Activated CD4-positive, alpha-beta T cell treated with anti-CD3 and anti-CD28 coated beads for 36 hours (primary cell): ENCODE measurements at regions not wholly inside any gene's neighbourhood (a gene's known extent, or its start where the extent isn't known, plus 50 kb on each side); places are given as distances from the start of the nearest gene placed in this dataset.

Source experiments
- ATAC-seq: fragments of 200-7000 bp; cut with Tn5 transposase; one replicate; pipeline ENCODE4 v1.10.0; 2021; ENCODE audit warnings: mild to moderate bottlenecking, moderate library complexity
- CTCF ChIA-PET: fragments of 350-600 bp; sonication (Branson Sonifier 250); formaldehyde crosslinking; loops from one replicate; lab custom pipeline; 2021; ENCODE audit warnings: antibody characterized with exemption; lab: Charles Lee
- POLR2A ChIA-PET: fragments of 350-600 bp; sonication (Branson Sonifier 250); formaldehyde crosslinking; loops from one replicate; lab custom pipeline; 2021; ENCODE audit warnings: antibody characterized with exemption, inconsistent platforms; lab: Charles Lee
- DNase-seq: peaks from one replicate; pipeline ENCODE4 v3.0.0-alpha.2; 2020
- H3K27ac Mint-ChIP-seq: one replicate; pipeline ENCODE4 v1.8.0; 2021; ENCODE audit warnings: mixed read lengths
- H3K27me3 Mint-ChIP-seq: one replicate; pipeline ENCODE4 v1.8.0; 2021; ENCODE audit warnings: mixed read lengths
- H3K36me3 Mint-ChIP-seq: one replicate; pipeline ENCODE4 v1.8.0; 2021; ENCODE audit warnings: low read depth, mixed read lengths
- H3K4me1 Mint-ChIP-seq: one replicate; pipeline ENCODE4 v1.8.0; 2021; ENCODE audit warnings: mixed read lengths
- H3K4me3 Mint-ChIP-seq: one replicate; pipeline ENCODE4 v1.8.0; 2021; ENCODE audit warnings: mild to moderate bottlenecking, moderate library complexity, mixed read lengths
- H3K9me3 Mint-ChIP-seq: one replicate; pipeline ENCODE4 v1.8.0; 2021; ENCODE audit warnings: low read depth, mixed read lengths
- intact Hi-C, 2 experiments: fragments of 100-400 bp; cut with DNase I in 1 of 2; cut with micrococcal nuclease in 1 of 2; formaldehyde crosslinking; loops; one replicate each; pipeline versions ENCODE4 v1.14.2 to v1.15.1; 2022 to 2024; cut with DNase I, micrococcal nuclease

DNA sequence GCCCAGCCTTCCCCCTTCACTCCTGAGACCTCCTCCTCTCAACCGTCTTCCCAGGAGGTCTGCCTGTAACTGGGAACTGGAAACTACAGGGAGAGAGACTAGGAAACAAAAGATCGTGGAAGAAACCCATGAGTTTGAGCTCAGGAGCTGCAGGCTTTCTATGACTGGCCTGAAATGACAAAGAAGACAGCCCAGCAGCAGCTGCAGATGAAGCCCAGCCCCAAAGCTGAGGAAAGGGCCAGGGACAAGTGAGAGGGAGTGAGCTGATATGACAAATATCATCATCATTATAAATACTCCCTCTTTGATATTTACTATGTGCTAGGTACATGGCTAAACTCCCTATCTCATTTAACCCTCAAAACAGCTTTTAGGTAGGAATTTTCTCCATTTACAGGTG is 142.6 kb upstream of the CTTNBP2NL start:
- POLR2A ChIA-PET, result no interaction called here
- Mint-ChIP-seq H3K27ac (no peak overlapping the region), H3K4me3 (no peak overlapping the region), H3K27me3 (peaks cover 10% of the 10 kb centered on the region), H3K9me3 (no peaks in the 10 kb centered on the region), H3K4me1 (no peaks in the 10 kb centered on the region), H3K36me3 (no peaks in the 10 kb centered on the region)
- CTCF ChIA-PET, result interaction anchor here (0.9 kb wide), 1 partner anchor 19 kb away, joined by 3 read pairs; no protein-coding TSS in a partner anchor
- no peak for ATAC-seq
- intact Hi-C loops, result no loop called here
- DNase-seq, result no peak

GRCh38 chr1:112255080-112255479 is 140.9 kb upstream of the CTTNBP2NL start:
- intact Hi-C loops, result no loop called here
- POLR2A ChIA-PET, result no interaction called here
- CTCF ChIA-PET, result no interaction called here
- ATAC-seq (no peak), DNase-seq (no peak)
- Mint-ChIP-seq H3K27me3 (peaks cover 10% of the 10 kb centered on the region), H3K27ac (no peak overlapping the region), H3K4me1 (no peaks in the 10 kb centered on the region), H3K4me3 (no peak overlapping the region), H3K9me3 (no peaks in the 10 kb centered on the region), H3K36me3 (no peaks in the 10 kb centered on the region)

DNA sequence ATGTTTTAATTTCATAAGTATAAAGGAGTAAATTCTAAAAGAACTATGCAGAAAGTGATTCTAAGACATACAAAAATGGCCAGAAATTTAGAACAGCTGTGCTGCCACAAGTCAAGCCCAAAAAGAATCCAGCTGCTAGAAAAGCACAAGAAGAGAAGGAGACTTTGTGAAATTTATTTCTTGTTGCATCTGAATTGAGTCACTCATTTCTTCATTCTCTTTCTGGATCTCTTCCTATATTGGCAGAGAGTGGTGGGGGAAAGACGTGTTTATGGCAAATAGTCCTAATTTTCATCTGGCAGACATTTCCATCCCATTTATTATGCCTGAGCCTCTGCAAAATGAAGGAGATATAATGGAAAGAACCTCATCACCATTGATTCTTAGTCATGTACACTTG is 139.6 kb upstream of the CTTNBP2NL start:
- DNase-seq, result no peak

DNA sequence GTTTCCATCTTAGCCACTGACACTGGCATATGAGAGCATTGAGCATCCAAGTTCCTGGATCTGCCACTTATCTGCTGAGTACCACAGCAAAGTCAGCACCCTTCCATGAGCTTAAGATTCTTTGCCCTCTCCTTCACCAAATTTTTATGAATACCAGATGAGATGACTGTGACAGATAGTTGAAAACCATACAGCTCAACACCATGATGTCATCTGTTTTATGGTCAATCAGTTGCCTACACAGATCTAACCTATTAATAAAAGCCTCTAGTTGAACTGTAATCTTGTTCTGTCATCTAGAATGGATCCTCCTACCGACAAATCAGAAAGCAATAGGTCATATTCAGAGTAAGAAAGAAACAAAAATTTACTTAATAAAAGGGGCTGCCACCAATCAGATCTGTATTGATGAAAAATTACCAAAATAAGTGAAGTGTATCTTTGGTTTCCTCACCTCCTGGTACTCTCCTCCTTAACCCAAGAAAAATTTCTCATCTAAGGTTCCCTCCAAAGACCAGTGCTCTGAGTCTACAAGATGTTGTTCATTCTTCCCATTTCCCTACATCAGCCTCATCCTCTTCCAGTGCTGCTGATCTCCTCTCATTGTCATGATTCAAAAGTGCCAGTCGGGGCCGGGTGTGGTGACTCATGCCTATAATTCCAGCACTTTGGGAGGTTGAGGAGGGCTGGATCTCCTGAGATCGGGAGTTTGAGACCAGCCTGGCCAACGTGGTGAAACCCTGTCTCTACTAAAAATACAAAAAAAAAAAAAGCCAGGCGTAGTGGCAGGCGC is 138.8 kb upstream of the CTTNBP2NL start:
- intact Hi-C loops, result no loop called here
- Mint-ChIP-seq H3K27me3 (peaks cover 10% of the 10 kb centered on the region), H3K9me3 (no peaks in the 10 kb centered on the region), H3K36me3 (no peaks in the 10 kb centered on the region), H3K4me1 (no peaks in the 10 kb centered on the region), H3K27ac (no peak overlapping the region), H3K4me3 (no peak overlapping the region)
- CTCF ChIA-PET, result no interaction called here
- ATAC-seq, result no peak
- DNase-seq, result no peak
- POLR2A ChIA-PET, result interaction anchor here (0.6 kb wide), 1 partner anchor 404 kb away, joined by 4 read pairs; no protein-coding TSS in a partner anchor

More for the DNA sequence above, 139.6 kb upstream of the CTTNBP2NL start:
- no peak overlapping the region for H3K4me3 Mint-ChIP-seq
- intact Hi-C loops, result no loop called here
- no peak for ATAC-seq
- H3K9me3 Mint-ChIP-seq, result no peaks in the 10 kb centered on the region
- ChIA-PET POLR2A (no interaction called here), CTCF (no interaction called here)
- no peaks in the 10 kb centered on the region for H3K4me1 Mint-ChIP-seq
- H3K36me3 Mint-ChIP-seq, result no peaks in the 10 kb centered on the region
- peaks cover 9% of the 10 kb centered on the region for H3K27me3 Mint-ChIP-seq
- no peak overlapping the region for H3K27ac Mint-ChIP-seq

GRCh38 chr1:112260699-112261098 is 135.3 kb upstream of the CTTNBP2NL start:
- H3K4me1 Mint-ChIP-seq, result no peaks in the 10 kb centered on the region
- no peak for ATAC-seq
- ChIA-PET POLR2A (no interaction called here), CTCF (no interaction called here)
- peaks cover 11% of the 10 kb centered on the region for H3K27me3 Mint-ChIP-seq
- no peak overlapping the region for H3K27ac Mint-ChIP-seq
- no peaks in the 10 kb centered on the region for H3K9me3 Mint-ChIP-seq
- H3K4me3 Mint-ChIP-seq, result no peak overlapping the region
- intact Hi-C loops, result no loop called here
- no peak for DNase-seq
- H3K36me3 Mint-ChIP-seq, result no peaks in the 10 kb centered on the region

GRCh38 chr1:112262316-112262715 is 133.7 kb upstream of the CTTNBP2NL start:
- ChIA-PET POLR2A (no interaction called here), CTCF (no interaction called here)
- H3K27me3 Mint-ChIP-seq, result peaks cover 13% of the 10 kb centered on the region
- no peaks in the 10 kb centered on the region for H3K4me1 Mint-ChIP-seq
- DNase-seq (no peak), ATAC-seq (no peak)
- H3K27ac Mint-ChIP-seq, result no peak overlapping the region
- H3K36me3 Mint-ChIP-seq, result no peaks in the 10 kb centered on the region
- intact Hi-C loops, result no loop called here
- H3K4me3 Mint-ChIP-seq, result no peak overlapping the region
- no peaks in the 10 kb centered on the region for H3K9me3 Mint-ChIP-seq

- Mint-ChIP-seq H3K36me3 (no peaks in the 10 kb centered on the region), H3K4me1 (no peaks in the 10 kb centered on the region), H3K9me3 (no peaks in the 10 kb centered on the region), H3K4me3 (no peak overlapping the region), H3K27ac (no peak overlapping the region), H3K27me3 (peaks cover 11% of the 10 kb centered on the region)
- POLR2A ChIA-PET, result no interaction called here
- intact Hi-C loops, result no loop called here
- no peak for DNase-seq
- CTCF ChIA-PET, result no interaction called here
- no peak for ATAC-seq
These were observed 133.0 kb upstream of the CTTNBP2NL start for GRCh38 chr1:112263042-112263441.

DNA sequence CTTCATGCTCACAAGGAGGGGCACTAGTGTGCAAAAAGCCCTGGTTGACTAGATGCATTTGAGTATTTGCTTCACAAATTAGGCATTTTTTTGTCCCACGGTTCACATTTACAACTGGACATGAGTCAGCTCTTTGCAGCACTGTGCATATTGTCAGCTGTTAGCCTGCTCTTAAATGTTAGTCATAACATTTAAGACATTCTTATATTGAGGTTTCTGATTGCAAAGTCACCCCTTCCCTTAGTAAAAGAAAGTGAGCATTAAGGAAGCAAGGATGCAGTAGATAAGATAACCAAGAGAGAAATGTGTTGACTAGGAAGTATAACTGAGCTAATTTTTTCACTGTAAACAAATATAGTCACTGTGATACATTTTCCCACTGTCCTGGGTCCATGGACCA is 132.6 kb upstream of the CTTNBP2NL start:
- H3K27ac Mint-ChIP-seq, result no peak overlapping the region
- intact Hi-C loops, result no loop called here
- ChIA-PET CTCF (interaction anchor here (0.6 kb wide), 1 partner anchor 89 kb away, joined by 4 read pairs; no protein-coding TSS in a partner anchor), POLR2A (no interaction called here)
- DNase-seq (no peak), ATAC-seq (no peak)
- peaks cover 11% of the 10 kb centered on the region for H3K27me3 Mint-ChIP-seq
- no peaks in the 10 kb centered on the region for H3K9me3 Mint-ChIP-seq
- H3K36me3 Mint-ChIP-seq, result no peaks in the 10 kb centered on the region
- no peaks in the 10 kb centered on the region for H3K4me1 Mint-ChIP-seq
- H3K4me3 Mint-ChIP-seq, result no peak overlapping the region

GRCh38 chr1:112264010-112264409 is 132.0 kb upstream of the CTTNBP2NL start:
- intact Hi-C loops, result no loop called here
- Mint-ChIP-seq H3K36me3 (no peaks in the 10 kb centered on the region), H3K4me1 (no peaks in the 10 kb centered on the region), H3K27ac (no peak overlapping the region), H3K27me3 (peaks cover 11% of the 10 kb centered on the region), H3K9me3 (no peaks in the 10 kb centered on the region), H3K4me3 (no peak overlapping the region)
- CTCF ChIA-PET, result interaction anchor here (0.6 kb wide), 1 partner anchor 89 kb away, joined by 4 read pairs; no protein-coding TSS in a partner anchor
- no peak for DNase-seq
- POLR2A ChIA-PET, result no interaction called here
- no peak for ATAC-seq

DNA sequence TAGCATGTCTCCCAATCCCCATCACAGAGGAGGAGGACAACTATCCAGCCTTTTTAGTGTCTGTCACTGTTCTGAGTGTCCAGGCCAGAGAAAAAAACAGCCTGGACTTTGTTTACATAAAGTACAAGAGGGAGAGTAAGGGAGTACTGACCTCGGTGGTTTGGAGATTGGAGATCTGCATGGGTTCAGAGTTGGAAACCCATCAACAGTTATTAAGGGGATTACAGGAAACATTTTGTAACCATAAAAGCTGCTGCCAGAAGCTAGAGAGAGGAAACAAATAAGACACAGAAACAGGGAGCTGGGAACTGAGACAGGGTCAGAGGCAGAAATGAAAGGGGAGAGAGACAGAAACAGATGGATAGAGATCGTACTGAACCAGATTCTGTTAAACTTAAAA is 131.5 kb upstream of the CTTNBP2NL start:
- CTCF ChIA-PET, result interaction anchor here (0.6 kb wide), 2 partner anchors 13 to 126 kb away, joined by 3 read pairs; no protein-coding TSS in a partner anchor
- Mint-ChIP-seq H3K36me3 (no peaks in the 10 kb centered on the region), H3K4me1 (no peaks in the 10 kb centered on the region), H3K4me3 (no peak overlapping the region), H3K27ac (no peak overlapping the region), H3K27me3 (peaks cover 11% of the 10 kb centered on the region), H3K9me3 (no peaks in the 10 kb centered on the region)
- ATAC-seq, result no peak
- DNase-seq, result no peak
- POLR2A ChIA-PET, result no interaction called here
- intact Hi-C loops, result no loop called here

GRCh38 chr1:112265931-112266330 is 130.1 kb upstream of the CTTNBP2NL start:
- H3K27me3 Mint-ChIP-seq, result peaks cover 16% of the 10 kb centered on the region
- no peak overlapping the region for H3K27ac Mint-ChIP-seq
- DNase-seq, result no peak
- no peak for ATAC-seq
- no peaks in the 10 kb centered on the region for H3K36me3 Mint-ChIP-seq
- ChIA-PET POLR2A (no interaction called here), CTCF (no interaction called here)
- no peaks in the 10 kb centered on the region for H3K4me1 Mint-ChIP-seq
- no peaks in the 10 kb centered on the region for H3K9me3 Mint-ChIP-seq
- no peak overlapping the region for H3K4me3 Mint-ChIP-seq
- intact Hi-C loops, result no loop called here

GRCh38 chr1:112267206-112267605 is 128.8 kb upstream of the CTTNBP2NL start:
- H3K36me3 Mint-ChIP-seq, result no peaks in the 10 kb centered on the region
- H3K27ac Mint-ChIP-seq, result no peak overlapping the region
- ChIA-PET POLR2A (no interaction called here), CTCF (no interaction called here)
- H3K27me3 Mint-ChIP-seq, result peaks cover 16% of the 10 kb centered on the region
- H3K9me3 Mint-ChIP-seq, result no peaks in the 10 kb centered on the region
- no peak for DNase-seq
- no peaks in the 10 kb centered on the region for H3K4me1 Mint-ChIP-seq
- ATAC-seq, result no peak
- intact Hi-C loops, result no loop called here
- no peak overlapping the region for H3K4me3 Mint-ChIP-seq
